ENCODE measurements at regions not wholly inside any gene's neighbourhood (a gene's known extent, or its start where the extent isn't known, plus 50 kb on each side); places are given as distances from the start of the nearest gene placed in this dataset.

DNA sequence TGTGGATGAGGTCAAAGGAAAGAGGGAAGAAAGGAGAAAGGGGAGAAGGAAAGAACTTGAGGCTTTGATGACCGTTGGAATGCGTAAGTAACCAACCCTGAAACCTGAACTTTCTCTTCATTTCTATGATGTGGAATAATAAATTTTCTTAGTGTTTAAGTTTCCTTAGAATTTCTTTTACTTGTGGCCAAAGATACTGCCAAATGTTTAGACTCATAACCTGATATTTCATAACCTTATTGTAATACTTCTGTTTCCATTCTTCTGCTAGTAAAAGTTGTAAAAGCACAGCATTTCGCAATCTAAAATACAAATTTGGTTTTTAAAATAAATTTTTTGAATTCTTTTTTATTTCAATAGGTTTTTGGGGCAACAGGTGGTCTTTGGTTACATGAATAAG is 258.5 kb upstream of the GIMD1 start:
- TF ChIP-seq, protein P1, sequence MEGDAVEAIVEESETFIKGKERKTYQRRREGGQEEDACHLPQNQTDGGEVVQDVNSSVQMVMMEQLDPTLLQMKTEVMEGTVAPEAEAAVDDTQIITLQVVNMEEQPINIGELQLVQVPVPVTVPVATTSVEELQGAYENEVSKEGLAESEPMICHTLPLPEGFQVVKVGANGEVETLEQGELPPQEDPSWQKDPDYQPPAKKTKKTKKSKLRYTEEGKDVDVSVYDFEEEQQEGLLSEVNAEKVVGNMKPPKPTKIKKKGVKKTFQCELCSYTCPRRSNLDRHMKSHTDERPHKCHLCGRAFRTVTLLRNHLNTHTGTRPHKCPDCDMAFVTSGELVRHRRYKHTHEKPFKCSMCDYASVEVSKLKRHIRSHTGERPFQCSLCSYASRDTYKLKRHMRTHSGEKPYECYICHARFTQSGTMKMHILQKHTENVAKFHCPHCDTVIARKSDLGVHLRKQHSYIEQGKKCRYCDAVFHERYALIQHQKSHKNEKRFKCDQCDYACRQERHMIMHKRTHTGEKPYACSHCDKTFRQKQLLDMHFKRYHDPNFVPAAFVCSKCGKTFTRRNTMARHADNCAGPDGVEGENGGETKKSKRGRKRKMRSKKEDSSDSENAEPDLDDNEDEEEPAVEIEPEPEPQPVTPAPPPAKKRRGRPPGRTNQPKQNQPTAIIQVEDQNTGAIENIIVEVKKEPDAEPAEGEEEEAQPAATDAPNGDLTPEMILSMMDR (IDR thresholded peaks at IDR 0.05; ENCODE audit: low read length, missing control alignments): no peak
- H3K4me3 ChIP-seq (replicated peaks; ENCODE audit: low read depth, low read length): no peak overlapping the region
- peak; percentile 43 for DNase-seq (ENCODE audit: low read depth)

DNA sequence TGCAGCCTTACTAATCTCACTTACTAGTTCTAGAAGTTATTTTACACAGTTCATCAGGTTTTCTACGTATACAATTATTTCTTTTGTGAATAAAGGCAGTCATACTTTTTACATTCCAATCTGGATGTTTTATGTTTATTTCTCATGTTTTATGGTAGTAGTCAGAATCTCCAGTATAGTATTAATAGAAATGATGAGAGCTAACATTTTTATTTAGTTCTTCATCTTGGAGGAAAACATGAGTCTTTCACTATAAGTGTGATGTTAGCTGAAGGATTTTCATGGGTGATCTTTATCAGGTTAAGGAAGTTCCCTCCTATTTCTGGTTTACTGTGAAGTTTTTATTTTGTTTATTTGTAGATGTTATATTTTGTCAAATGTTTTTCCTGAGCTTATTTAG is 256.1 kb upstream of the GIMD1 start:
- TF ChIP-seq, protein P1 (IDR thresholded peaks at IDR 0.05; ENCODE audit: low read length, missing control alignments): no peak
- H3K4me3 ChIP-seq (replicated peaks; ENCODE audit: low read depth, low read length): no peak overlapping the region
- DNase-seq (ENCODE audit: low read depth): no peak

DNA sequence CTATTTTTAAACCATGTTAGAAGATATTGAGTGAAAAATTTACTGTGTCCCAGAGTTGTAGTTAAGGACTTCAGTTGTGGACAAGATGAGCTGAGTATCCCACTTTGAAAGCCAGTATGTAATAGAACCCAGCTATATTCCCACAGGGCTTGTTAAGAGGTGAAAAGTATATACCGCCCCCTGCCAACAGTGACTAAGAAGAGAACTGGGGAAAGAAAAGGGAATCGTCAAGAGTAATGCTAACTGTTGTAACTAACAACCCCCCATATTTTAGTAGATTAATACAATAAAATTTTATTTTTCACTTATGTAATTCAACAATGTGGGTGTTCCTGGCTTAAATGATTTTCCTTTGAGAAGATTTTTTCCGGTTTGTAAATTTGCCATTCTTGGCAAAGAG is 250.4 kb upstream of the GIMD1 start:
- DNase-seq (ENCODE audit: low read depth): no peak

DNA sequence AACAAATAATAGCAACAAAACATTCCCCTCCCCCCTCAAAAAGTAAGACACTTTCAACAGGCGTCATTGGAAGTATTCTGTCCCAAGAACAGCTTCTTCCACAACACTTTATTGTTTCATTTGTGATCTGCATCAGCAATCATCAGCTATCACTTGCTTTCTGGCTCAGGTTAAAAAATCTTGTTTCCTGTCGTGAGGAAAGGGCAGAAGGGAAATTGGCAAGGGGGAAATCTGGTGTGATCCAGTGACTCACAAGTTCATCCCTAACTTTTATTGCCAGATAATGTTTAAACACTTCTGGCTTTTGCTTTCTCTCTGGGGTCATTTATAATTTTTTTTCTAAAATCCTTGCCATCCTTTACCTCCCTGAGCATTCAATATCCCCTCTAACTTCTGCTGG is 247.4 kb upstream of the GIMD1 start:
- TF ChIP-seq, protein P1 (IDR thresholded peaks at IDR 0.05; ENCODE audit: low read length, missing control alignments): no peak
- H3K4me3 ChIP-seq (replicated peaks; ENCODE audit: low read depth, low read length): no peak overlapping the region
- DNase-seq (ENCODE audit: low read depth): no peak

More for the DNA sequence above, 250.4 kb upstream of the GIMD1 start:
- no peak overlapping the region for H3K4me3 ChIP-seq (replicated peaks; ENCODE audit: low read depth, low read length)
- TF ChIP-seq, protein P1 (IDR thresholded peaks at IDR 0.05; ENCODE audit: low read length, missing control alignments): no peak

GRCh38 chr4:106615410-106615945 is 246.9 kb upstream of the GIMD1 start:
- no peak for DNase-seq (ENCODE audit: low read depth)
- TF ChIP-seq, protein P1 (IDR thresholded peaks at IDR 0.05; ENCODE audit: low read length, missing control alignments): no peak
- no peak overlapping the region for H3K4me3 ChIP-seq (replicated peaks; ENCODE audit: low read depth, low read length)

- TF ChIP-seq, protein P1 (IDR thresholded peaks at IDR 0.05; ENCODE audit: low read length, missing control alignments): no peak
- DNase-seq (ENCODE audit: low read depth): no peak
- no peak overlapping the region for H3K4me3 ChIP-seq (replicated peaks; ENCODE audit: low read depth, low read length)
These were observed 245.9 kb upstream of the GIMD1 start for GRCh38 chr4:106614441-106614840.

GRCh38 chr4:106609917-106610316 is 241.3 kb upstream of the GIMD1 start:
- TF ChIP-seq, protein P1 (IDR thresholded peaks at IDR 0.05; ENCODE audit: low read length, missing control alignments): no peak
- DNase-seq (ENCODE audit: low read depth): no peak
- H3K4me3 ChIP-seq (replicated peaks; ENCODE audit: low read depth, low read length): no peak overlapping the region
